Lower leg skin (tissue), 4 donors: ENCODE measurements at regions not wholly inside any gene's neighbourhood (a gene's known extent, or its start where the extent isn't known, plus 50 kb on each side); places are given as distances from the start of the nearest gene placed in this dataset.

Experiments used
- DNase-seq, 2 donors: peaks; one replicate each; pipeline ENCODE4 v3.0.0-alpha.2; 2019; ENCODE audit warnings: low spot score in 2 of 2
- H3K4me3 ChIP-seq: fragments of 200-600 bp; sonication (generic); 2 replicates; pipeline ENCODE4 v1.5.1; 2017; ENCODE audit warnings: mild to moderate bottlenecking, low read depth; ENCODE audit not compliant: poor library complexity, severe bottlenecking
- POLR2A ChIP-seq, 2 donors: fragments of 450-650 bp; IDR thresholded peaks; one replicate each; pipeline ENCODE4 v1.6.1; 2016 to 2017; ENCODE audit warnings: antibody characterized with exemption in 2 of 2, mild to moderate bottlenecking in 1 of 2, moderate library complexity in 1 of 2
- WGBS, 2 donors: methylation state at CpG; one replicate each; pipeline ENCODE4 v1.1.5; 2018; 5-methylcytosine and 5-hydroxymethylcytosine counted together
- intact Hi-C: fragments of 100-400 bp; cut with DNase I; formaldehyde crosslinking; loops from one replicate; pipeline ENCODE4 v1.15.0; 2023; ENCODE audit warnings: low total_unique reads
- TF ChIP-seq, protein P1 (sequence below), 3 donors: fragments of 450-650 bp; IDR thresholded peaks; one replicate each; pipeline ENCODE4 v1.5.1; 2016; ENCODE audit warnings: antibody characterized with exemption in 3 of 3, mild to moderate bottlenecking in 3 of 3, moderate library complexity in 2 of 3

DNA sequence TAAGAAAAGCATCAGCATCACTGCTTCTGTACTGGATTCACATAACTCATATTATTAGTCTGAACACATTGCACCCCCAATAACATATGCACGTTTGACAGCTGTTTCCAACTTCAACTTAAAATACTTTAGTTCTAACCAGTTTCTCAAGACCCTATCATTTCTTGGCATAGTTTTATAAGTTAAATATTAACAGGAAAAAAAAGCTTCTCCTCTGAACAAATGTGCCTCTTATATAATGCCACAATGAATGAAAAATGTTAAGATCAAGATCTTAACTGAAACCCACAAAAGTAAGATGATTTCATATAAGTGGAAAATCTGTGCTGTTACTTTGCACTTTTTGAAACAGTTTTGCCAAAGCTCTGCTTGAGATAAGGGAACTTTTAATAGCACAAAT lies 652.8 kb upstream of the FAM241A start:
- no peak for DNase-seq
- intact Hi-C loops, result no loop called here
- H3K4me3 ChIP-seq, result no peak overlapping the region
- WGBS, 2 donors, result 18 to 34% methylated on average over 1 of the region's 1 CpG
- no peak for TF ChIP-seq POLR2A (IDR thresholded peaks at IDR 0.05)
- TF ChIP-seq, protein P1, sequence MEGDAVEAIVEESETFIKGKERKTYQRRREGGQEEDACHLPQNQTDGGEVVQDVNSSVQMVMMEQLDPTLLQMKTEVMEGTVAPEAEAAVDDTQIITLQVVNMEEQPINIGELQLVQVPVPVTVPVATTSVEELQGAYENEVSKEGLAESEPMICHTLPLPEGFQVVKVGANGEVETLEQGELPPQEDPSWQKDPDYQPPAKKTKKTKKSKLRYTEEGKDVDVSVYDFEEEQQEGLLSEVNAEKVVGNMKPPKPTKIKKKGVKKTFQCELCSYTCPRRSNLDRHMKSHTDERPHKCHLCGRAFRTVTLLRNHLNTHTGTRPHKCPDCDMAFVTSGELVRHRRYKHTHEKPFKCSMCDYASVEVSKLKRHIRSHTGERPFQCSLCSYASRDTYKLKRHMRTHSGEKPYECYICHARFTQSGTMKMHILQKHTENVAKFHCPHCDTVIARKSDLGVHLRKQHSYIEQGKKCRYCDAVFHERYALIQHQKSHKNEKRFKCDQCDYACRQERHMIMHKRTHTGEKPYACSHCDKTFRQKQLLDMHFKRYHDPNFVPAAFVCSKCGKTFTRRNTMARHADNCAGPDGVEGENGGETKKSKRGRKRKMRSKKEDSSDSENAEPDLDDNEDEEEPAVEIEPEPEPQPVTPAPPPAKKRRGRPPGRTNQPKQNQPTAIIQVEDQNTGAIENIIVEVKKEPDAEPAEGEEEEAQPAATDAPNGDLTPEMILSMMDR (IDR thresholded peaks at IDR 0.05), result no peak

GRCh38 chr4:111494471-111494870 lies 650.8 kb upstream of the FAM241A start:
- no peak for DNase-seq
- H3K4me3 ChIP-seq, result no peak overlapping the region
- intact Hi-C loops, result no loop called here
- WGBS, 2 donors, result 76 to 82% methylated on average over 2 of the region's 2 CpGs
- no peak for TF ChIP-seq POLR2A (IDR thresholded peaks at IDR 0.05)
- TF ChIP-seq, protein P1 (IDR thresholded peaks at IDR 0.05), result no peak

GRCh38 chr4:111494971-111495370 lies 650.3 kb upstream of the FAM241A start:
- H3K4me3 ChIP-seq, result no peak overlapping the region
- WGBS, 2 donors, result 5 to 35% methylated on average over 1 of the region's 1 CpG
- DNase-seq, result no peak
- TF ChIP-seq, protein P1 (IDR thresholded peaks at IDR 0.05), result no peak
- no peak for TF ChIP-seq POLR2A (IDR thresholded peaks at IDR 0.05)
- intact Hi-C loops, result no loop called here

GRCh38 chr4:111499291-111499690 lies 646.0 kb upstream of the FAM241A start:
- DNase-seq, result no peak
- WGBS, 2 donors, result 47 to 68% methylated on average over 3 of the region's 3 CpGs
- intact Hi-C loops, result no loop called here
- TF ChIP-seq, protein P1 (IDR thresholded peaks at IDR 0.05), result no peak
- TF ChIP-seq POLR2A (IDR thresholded peaks at IDR 0.05), result no peak
- no peak overlapping the region for H3K4me3 ChIP-seq

GRCh38 chr4:111499706-111500105 lies 645.5 kb upstream of the FAM241A start:
- 73 to 79% methylated on average over 1 of the region's 1 CpG for WGBS, 2 donors
- intact Hi-C loops, result no loop called here

GRCh38 chr4:111500858-111501257 lies 644.4 kb upstream of the FAM241A start:
- 70 to 90% methylated on average over 3 of the region's 3 CpGs for WGBS, 2 donors
- no peak overlapping the region for H3K4me3 ChIP-seq
- TF ChIP-seq POLR2A (IDR thresholded peaks at IDR 0.05), result no peak
- TF ChIP-seq, protein P1 (IDR thresholded peaks at IDR 0.05), result no peak
- intact Hi-C loops, result no loop called here
- DNase-seq, result no peak

More at GRCh38 chr4:111499706-111500105, 645.5 kb upstream of the FAM241A start:
- no peak overlapping the region for H3K4me3 ChIP-seq
- no peak for DNase-seq
- TF ChIP-seq, protein P1 (IDR thresholded peaks at IDR 0.05), result no peak
